HG03135 (cell line): ENCODE measurements at regions not wholly inside any gene's neighbourhood (a gene's known extent, or its start where the extent isn't known, plus 50 kb on each side); places are given as distances from the start of the nearest gene placed in this dataset.
A peak's percentile ranks its signal among the peaks of the same experiment; 100 is the strongest.
"Not testable (repeated sequence)": the region's sequence is repeated elsewhere in the genome, so short reads cannot be mapped to it uniquely, and the experiment has no call there.

Source experiments
- ATAC-seq: cut with Tn5 transposase; IDR thresholded peaks from one replicate; pipeline ENCODE4 v1.9.1; 2021; ENCODE audit warnings: mild to moderate bottlenecking, moderate library complexity; ENCODE audit not compliant: unreplicated experiment

- no peak for ATAC-seq
Measured at GRCh38 chr12:25384038-25384892, 133.5 kb upstream of the KRAS start.

- no peak for ATAC-seq
Measured at GRCh38 chr12:25382311-25383106, 131.8 kb upstream of the KRAS start.

GRCh38 chr12:25377469-25378177, 126.9 kb upstream of the KRAS start:
- no peak for ATAC-seq

- no peak for ATAC-seq
Measured at GRCh38 chr12:25376985-25377384, 126.3 kb upstream of the KRAS start.

GRCh38 chr12:25376407-25376806, 125.7 kb upstream of the KRAS start:
- no peak for ATAC-seq

- ATAC-seq: no peak
Measured at GRCh38 chr12:25372969-25373817, 122.5 kb upstream of the KRAS start.

GRCh38 chr12:25372002-25372401, 121.3 kb upstream of the KRAS start:
- ATAC-seq: no peak

- ATAC-seq: no peak
Measured at GRCh38 chr12:25368557-25368956, 117.8 kb upstream of the KRAS start.

GRCh38 chr12:25366122-25366521, 115.4 kb upstream of the KRAS start:
- ATAC-seq: no peak

- peak; percentile 8 for ATAC-seq
Measured at GRCh38 chr12:25365340-25365730, 114.6 kb upstream of the KRAS start.

GRCh38 chr12:25364529-25365339, 114.0 kb upstream of the KRAS start:
- ATAC-seq: peak; percentile 86

GRCh38 chr12:25362646-25363045, 111.9 kb upstream of the KRAS start:
- no peak for ATAC-seq

GRCh38 chr12:25361511-25361910, 110.8 kb upstream of the KRAS start:
- ATAC-seq: no peak

GRCh38 chr12:25357595-25357994, 106.9 kb upstream of the KRAS start:
- no peak for ATAC-seq

- not testable (repeated sequence) for ATAC-seq
Measured at GRCh38 chr12:25352942-25353341, 102.2 kb upstream of the KRAS start.

GRCh38 chr12:25352083-25352918, 101.6 kb upstream of the KRAS start:
- peak; percentile 63 for ATAC-seq

- no peak for ATAC-seq
Measured at GRCh38 chr12:25348593-25348895, 97.8 kb upstream of the KRAS start.

- no peak for ATAC-seq
Measured at GRCh38 chr12:25347716-25348592, 97.2 kb upstream of the KRAS start.
